ENCODE measurements at regions not wholly inside any gene's neighbourhood (a gene's known extent, or its start where the extent isn't known, plus 50 kb on each side); places are given as distances from the start of the nearest gene placed in this dataset.

GRCh38 chr16:5454349-5454748 lies 356.8 kb upstream of the EEF2KMT start:
- intact Hi-C loops (cut with DNase I; ENCODE audit: low total_unique reads), result no loop called here
- H3K36me3 ChIP-seq, result no peaks in the 10 kb centered on the region
- TF ChIP-seq POLR2A (IDR thresholded peaks at IDR 0.05) (no peak), POLR2AphosphoS5 (IDR thresholded peaks at IDR 0.05) (no peak), CTCF (IDR thresholded peaks at IDR 0.05) (no peak)
- H3K4me3 ChIP-seq, result no peak overlapping the region
- H3K9me3 ChIP-seq, result no peaks in the 10 kb centered on the region
- no peaks in the 10 kb centered on the region for H3K4me1 ChIP-seq
- peaks cover 0 to 10% of the 10 kb centered on the region in 2 donors for H3K27me3 ChIP-seq
- H3K27ac ChIP-seq, result no peak overlapping the region
- DNase-seq (ENCODE audit: low spot score in 2 of 2), result no peak

- H3K27me3 ChIP-seq, result peaks cover 0 to 10% of the 10 kb centered on the region in 2 donors
These were observed 354.0 kb upstream of the EEF2KMT start for GRCh38 chr16:5451641-5452040.

GRCh38 chr16:5450409-5451104 lies 353.0 kb upstream of the EEF2KMT start:
- DNase-seq (ENCODE audit: low spot score in 2 of 2), result no peak
- no peak overlapping the region for H3K4me3 ChIP-seq
- H3K9me3 ChIP-seq, result no peaks in the 10 kb centered on the region
- TF ChIP-seq POLR2AphosphoS5 (IDR thresholded peaks at IDR 0.05), result no peak
- TF ChIP-seq POLR2A (IDR thresholded peaks at IDR 0.05), result no peak
- no peak for TF ChIP-seq CTCF (IDR thresholded peaks at IDR 0.05)
- H3K4me1 ChIP-seq, result no peaks in the 10 kb centered on the region
- peaks cover 0 to 10% of the 10 kb centered on the region in 2 donors for H3K27me3 ChIP-seq
- H3K27ac ChIP-seq, result no peak overlapping the region
- H3K36me3 ChIP-seq, result no peaks in the 10 kb centered on the region
- intact Hi-C loops (cut with DNase I; ENCODE audit: low total_unique reads), result no loop called here

More at GRCh38 chr16:5451641-5452040, 354.0 kb upstream of the EEF2KMT start:
- Histone ChIP-seq H3K27ac (no peak overlapping the region), H3K36me3 (no peaks in the 10 kb centered on the region), H3K4me1 (no peaks in the 10 kb centered on the region), H3K4me3 (no peak overlapping the region), H3K9me3 (no peaks in the 10 kb centered on the region)
- intact Hi-C loops (cut with DNase I; ENCODE audit: low total_unique reads), result no loop called here
- DNase-seq (ENCODE audit: low spot score in 2 of 2), result no peak
- no peak for TF ChIP-seq CTCF (IDR thresholded peaks at IDR 0.05)
- no peak for TF ChIP-seq POLR2AphosphoS5 (IDR thresholded peaks at IDR 0.05)
- no peak for TF ChIP-seq POLR2A (IDR thresholded peaks at IDR 0.05)

GRCh38 chr16:5449901-5450300 lies 352.3 kb upstream of the EEF2KMT start:
- Histone ChIP-seq H3K27ac (no peak overlapping the region), H3K4me3 (no peak overlapping the region), H3K36me3 (no peaks in the 10 kb centered on the region), H3K27me3 (peaks cover 0 to 10% of the 10 kb centered on the region in 2 donors), H3K9me3 (no peaks in the 10 kb centered on the region), H3K4me1 (no peaks in the 10 kb centered on the region)
- intact Hi-C loops (cut with DNase I; ENCODE audit: low total_unique reads), result loop anchor here (1.0 kb wide), 1 partner anchor 10 kb away; no protein-coding TSS in a partner anchor
- no peak for DNase-seq (ENCODE audit: low spot score in 2 of 2)
- TF ChIP-seq POLR2AphosphoS5 (IDR thresholded peaks at IDR 0.05) (no peak), CTCF (IDR thresholded peaks at IDR 0.05) (no peak), POLR2A (IDR thresholded peaks at IDR 0.05) (no peak)

GRCh38 chr16:5448798-5449197 lies 351.2 kb upstream of the EEF2KMT start:
- DNase-seq (ENCODE audit: low spot score in 2 of 2), result no peak
- no peaks in the 10 kb centered on the region for H3K36me3 ChIP-seq
- no peaks in the 10 kb centered on the region for H3K9me3 ChIP-seq
- TF ChIP-seq CTCF (IDR thresholded peaks at IDR 0.05) (no peak), POLR2A (IDR thresholded peaks at IDR 0.05) (no peak)
- H3K4me3 ChIP-seq, result no peak overlapping the region
- H3K27me3 ChIP-seq, result peaks cover 0 to 10% of the 10 kb centered on the region in 2 donors
- no peaks in the 10 kb centered on the region for H3K4me1 ChIP-seq
- intact Hi-C loops (cut with DNase I; ENCODE audit: low total_unique reads), result loop anchor here (1.0 kb wide), 1 partner anchor 8 kb away; no protein-coding TSS in a partner anchor
- H3K27ac ChIP-seq, result no peak overlapping the region

Data from breast epithelium (tissue), 4 donors.